GM21786 (cell line): ENCODE measurements at regions not wholly inside any gene's neighbourhood (a gene's known extent, or its start where the extent isn't known, plus 50 kb on each side); places are given as distances from the start of the nearest gene placed in this dataset.
"Not testable (repeated sequence)": the region's sequence is repeated elsewhere in the genome, so short reads cannot be mapped to it uniquely, and the experiment has no call there.

Experiments used
- ATAC-seq: cut with Tn5 transposase; IDR thresholded peaks from one replicate; pipeline ENCODE4 v1.9.1; 2021; ENCODE audit not compliant: unreplicated experiment

GRCh38 chr2:224263571-224264043, 138.3 kb downstream of the FAM124B start:
- ATAC-seq = no peak

GRCh38 chr2:224261326-224261725, 140.6 kb downstream of the FAM124B start:
- ATAC-seq = no peak

- ATAC-seq = no peak
Measured at GRCh38 chr2:224260372-224261020, 141.4 kb downstream of the FAM124B start.

GRCh38 chr2:224259831-224260230, 142.1 kb downstream of the FAM124B start:
- no peak for ATAC-seq

DNA sequence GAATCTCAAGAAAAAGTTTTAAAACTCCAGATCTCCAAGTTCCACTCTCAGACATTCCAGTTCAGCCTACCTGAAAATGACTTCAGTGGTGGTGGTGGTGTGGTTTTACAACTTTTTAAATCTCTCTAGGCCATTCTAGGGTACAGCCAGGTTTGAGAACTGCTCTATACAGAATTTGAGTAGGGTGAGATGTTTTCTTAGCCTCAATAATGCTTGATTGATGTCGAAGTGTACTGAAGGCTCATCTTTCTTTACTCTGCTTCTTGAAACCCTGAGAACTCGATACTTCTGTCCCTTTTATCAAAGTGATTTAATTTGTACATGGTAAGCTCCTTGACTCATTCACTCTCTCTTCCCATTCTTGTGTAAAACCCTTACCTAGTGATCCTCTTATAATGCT, 143.8 kb downstream of the FAM124B start:
- no peak for ATAC-seq

GRCh38 chr2:224257156-224257555, 144.8 kb downstream of the FAM124B start:
- no peak for ATAC-seq

- ATAC-seq = no peak
Measured at GRCh38 chr2:224253464-224253863, 148.4 kb downstream of the FAM124B start.

DNA sequence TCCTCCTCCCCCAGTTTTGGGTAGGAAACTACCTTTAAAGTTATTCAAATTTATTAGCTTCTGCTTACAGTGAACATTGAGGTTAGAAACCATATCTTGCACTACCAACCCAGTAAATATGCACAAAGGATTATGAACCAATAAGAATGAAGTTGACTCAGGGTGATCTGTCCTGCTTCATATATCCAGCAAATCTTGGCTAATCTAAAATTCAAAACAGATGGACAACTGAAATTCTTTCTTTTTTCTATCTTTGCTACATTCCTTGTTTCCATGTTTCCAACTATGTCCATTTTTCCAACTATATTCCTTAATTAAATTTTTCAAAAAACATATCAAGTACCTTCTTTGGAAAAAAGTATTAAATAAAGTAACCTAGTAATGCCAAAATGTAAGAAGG, 149.3 kb downstream of the FAM124B start:
- ATAC-seq = no peak

DNA sequence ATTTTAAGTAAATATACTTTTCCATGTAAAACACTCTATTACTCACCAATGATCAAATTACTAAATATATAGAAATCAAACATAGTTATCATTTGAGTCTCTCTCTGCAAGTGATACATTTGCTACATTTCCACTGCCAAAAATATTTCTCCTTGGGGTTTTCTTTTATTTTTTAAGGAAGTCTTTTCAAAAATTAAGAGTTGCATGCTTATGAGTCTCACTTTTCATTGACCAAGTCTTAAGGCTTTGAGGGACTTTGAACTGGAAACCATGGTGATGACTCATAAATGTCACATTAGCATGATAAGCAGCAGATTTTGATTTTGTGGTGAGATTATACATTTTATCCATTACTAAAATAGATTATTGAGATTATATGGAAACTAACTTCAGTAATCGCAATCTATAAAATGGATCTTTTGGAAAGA, 152.9 kb downstream of the FAM124B start:
- ATAC-seq = no peak

DNA sequence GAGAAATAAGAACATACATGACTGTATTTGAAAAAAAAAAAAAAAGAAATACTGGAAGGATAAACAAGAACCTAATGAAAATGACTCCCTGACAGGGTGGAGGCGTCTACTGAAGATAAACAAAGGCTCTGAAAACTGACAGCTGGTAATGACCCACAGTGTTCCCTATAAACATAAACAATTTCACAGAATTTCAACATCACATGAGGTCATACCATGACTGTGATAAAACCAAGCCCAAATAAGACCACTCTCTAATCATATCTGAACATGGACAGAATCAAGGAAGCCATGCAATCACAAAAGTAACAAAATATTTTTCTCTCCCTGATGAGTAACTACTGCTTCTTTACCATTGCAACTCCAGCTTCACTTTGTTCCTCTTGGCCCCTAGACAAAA, 159.3 kb downstream of the FAM124B start:
- no peak for ATAC-seq

DNA sequence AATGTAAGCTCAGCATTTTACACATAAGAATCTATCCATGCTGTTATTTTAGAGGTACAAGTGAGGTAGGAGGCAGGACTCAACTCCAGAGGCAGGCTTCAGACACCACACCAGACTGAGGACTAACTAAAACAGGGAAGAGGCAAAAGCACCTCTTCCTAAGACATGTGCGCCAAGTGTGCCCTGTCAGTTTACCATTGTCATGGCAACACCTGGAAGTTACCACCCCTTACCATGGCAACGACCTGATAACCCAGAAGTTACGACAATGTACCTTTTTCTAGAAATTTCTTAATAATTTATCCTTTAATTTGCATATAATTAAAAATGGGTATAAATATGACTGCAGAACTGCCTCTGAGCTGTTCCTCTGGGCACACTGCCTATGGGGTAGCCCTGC, 160.1 kb downstream of the FAM124B start:
- ATAC-seq = no peak

GRCh38 chr2:224241001-224241400, 160.9 kb downstream of the FAM124B start:
- no peak for ATAC-seq

- no peak for ATAC-seq
Measured at GRCh38 chr2:224223851-224224555, 177.9 kb downstream of the FAM124B start.

DNA sequence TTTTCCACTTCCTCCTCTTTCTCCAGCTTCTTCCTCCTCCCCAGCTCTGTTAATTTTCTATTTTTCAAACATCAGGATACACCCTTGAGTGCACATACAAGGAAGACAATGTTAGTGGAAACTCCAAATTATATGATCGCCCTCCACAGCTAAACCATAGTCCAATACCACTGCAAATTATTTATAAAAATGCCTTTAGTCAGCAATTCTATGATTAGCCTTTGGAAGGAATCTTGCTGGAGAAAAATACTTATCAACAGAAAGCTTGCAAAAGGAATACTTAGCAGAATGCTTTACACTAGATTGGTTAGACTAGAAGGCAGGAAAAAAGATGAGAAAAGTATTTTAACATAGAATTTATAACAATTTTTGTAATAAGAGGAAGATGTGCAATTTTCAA, 178.9 kb downstream of the FAM124B start:
- no peak for ATAC-seq

DNA sequence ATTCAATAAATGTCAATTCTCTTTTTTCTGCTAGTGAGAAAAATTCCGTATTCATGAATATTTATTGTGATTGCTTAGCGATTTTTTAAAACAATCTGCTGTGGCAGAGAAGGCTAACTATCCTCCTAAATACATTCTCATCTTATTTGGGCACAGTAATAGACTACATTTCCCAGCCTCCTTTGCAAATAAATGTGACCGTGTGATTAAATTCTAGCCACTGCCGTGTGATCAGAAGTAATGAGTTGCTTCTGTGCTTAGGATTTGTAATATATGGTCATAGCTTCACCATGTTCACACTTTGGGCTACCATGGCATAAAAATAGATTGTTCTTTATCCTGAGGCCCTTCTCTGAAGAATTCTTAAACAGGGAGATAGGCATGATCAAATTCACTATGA, 179.6 kb downstream of the FAM124B start:
- ATAC-seq = no peak

- no peak for ATAC-seq
Measured at GRCh38 chr2:224221455-224221913, 180.4 kb downstream of the FAM124B start.

DNA sequence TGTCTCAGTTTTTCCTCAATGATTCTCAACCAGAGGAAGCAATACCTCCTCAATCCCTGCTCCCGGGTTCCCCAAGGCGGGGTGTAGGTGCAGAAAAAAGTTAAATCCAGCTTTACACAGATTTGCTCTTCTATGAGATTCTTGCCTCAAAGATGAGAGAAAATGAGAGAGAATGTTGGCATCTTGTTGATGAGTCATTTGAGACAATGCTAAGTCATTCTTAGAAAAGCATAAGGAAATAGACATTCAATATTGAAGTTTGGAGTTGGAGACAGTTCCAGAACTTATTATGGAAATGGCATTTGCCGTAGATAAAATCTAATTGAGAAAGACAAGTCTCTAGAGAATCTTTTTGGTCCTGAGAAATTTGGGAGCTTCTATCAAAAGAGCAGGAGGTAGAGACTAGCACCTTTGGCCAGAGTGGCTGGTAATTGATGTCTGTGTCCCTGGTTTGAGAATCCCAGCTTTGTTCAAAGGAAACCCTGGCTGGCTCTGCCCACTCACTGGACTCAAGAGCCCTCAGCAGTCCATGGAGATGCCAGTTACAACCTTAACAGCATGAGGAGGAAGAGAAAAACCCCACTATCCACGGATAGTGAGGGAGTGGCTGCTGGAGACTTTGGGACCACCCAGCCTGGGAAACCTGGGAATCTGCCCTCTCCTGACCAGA, 181.2 kb downstream of the FAM124B start:
- ATAC-seq = no peak

- no peak for ATAC-seq
Measured at GRCh38 chr2:224219781-224220180, 180.7 kb upstream of the SERPINE2 start.

GRCh38 chr2:224217962-224218347, 178.9 kb upstream of the SERPINE2 start:
- no peak for ATAC-seq

- no peak for ATAC-seq
Measured at GRCh38 chr2:224217233-224217961, 178.3 kb upstream of the SERPINE2 start.

DNA sequence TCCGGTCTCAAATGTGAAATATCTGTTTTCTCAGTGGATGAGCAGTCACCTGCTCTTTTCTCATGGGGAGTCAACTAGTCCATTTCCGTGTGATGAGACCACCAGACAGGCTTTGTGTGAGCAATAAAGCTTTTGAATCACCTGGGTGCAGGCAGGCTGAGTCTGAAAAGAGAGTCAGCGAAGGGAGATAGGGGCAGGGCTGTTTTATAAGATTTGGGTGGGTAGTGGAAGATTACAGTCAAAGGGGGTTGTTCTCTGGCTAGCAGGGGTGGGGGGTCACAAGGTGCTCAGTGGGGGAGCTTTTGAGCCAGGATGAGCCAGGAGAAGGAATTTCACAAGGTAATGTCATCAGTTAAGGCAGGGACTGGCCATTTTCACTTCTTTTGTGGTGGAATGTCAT, 176.5 kb upstream of the SERPINE2 start:
- not testable (repeated sequence) for ATAC-seq
